ENCODE measurements at regions not wholly inside any gene's neighbourhood (a gene's known extent, or its start where the extent isn't known, plus 50 kb on each side); places are given as distances from the start of the nearest gene placed in this dataset.

DNA sequence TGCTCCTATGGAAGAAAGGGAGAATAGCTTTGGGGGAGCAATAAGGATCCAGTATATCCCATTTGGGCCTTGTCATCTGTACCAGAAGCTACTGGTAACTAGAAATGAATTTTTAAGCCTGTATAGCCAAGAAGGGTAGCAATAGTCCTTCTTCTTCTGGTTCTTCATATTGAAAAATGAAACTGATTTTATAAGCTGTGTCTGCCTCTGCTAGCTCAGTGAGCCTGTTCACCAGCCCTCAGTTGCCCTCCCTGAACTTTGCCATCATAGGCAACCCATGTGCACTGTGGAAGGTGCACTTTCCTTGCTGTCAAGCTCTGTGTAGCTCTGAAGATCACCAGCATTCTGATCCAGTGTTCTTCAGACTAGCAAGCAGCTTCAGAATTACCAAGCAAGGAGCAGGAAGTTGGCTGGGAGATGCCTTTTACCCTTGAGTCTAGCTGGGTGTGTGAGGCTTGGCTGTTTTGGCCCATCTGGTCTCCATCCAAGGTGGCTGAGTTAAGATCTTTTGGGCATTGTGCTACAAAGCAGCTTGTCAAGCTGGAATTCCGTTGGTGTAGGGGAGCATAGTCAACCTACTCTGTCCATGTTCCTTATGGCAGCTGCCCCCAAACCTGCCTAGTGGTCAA, 55.8 kb upstream of the MGAT5 start:
- H3K4me3 Mint-ChIP-seq, result peak overlapping the region; percentile 66 to 87
- H3K27ac Mint-ChIP-seq, result peak overlapping the region; percentile 98
- no peaks in the 10 kb centered on the region for H3K36me3 Mint-ChIP-seq (ENCODE audit: insufficient read depth in 2 of 2)
- H3K4me1 Mint-ChIP-seq (ENCODE audit: low read depth), result peaks cover 62% of the 10 kb centered on the region
- no peaks in the 10 kb centered on the region for H3K9me3 Mint-ChIP-seq
- no peaks in the 10 kb centered on the region for H3K27me3 Mint-ChIP-seq (ENCODE audit: low read depth)
- no peak for DNase-seq
- ATAC-seq (replicated peaks in 1 of 2), result peak; percentile 54 to 56

DNA sequence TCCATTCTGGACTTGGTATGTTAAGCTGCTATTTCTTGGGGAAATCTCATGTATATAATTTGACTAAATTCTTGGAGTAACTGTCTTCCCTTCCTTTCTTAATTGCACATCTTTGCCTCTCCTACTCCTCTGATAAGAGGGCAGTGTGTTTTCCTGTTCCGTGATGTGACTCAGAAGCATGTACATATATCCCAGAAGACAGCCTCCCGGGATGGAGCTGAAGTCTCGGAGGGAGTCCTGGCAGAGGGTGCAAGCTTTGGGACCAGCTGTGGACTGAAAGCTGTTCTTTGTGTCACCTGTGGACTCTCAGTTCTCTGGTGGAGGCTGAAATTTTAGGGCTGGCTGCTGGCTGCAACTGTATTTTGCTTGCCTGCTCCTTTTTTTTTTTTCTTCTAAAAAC, 54.7 kb upstream of the MGAT5 start:
- H3K27me3 Mint-ChIP-seq (ENCODE audit: low read depth), result no peaks in the 10 kb centered on the region
- DNase-seq, result no peak
- H3K9me3 Mint-ChIP-seq, result no peaks in the 10 kb centered on the region
- peak overlapping the region; percentile 98 for H3K27ac Mint-ChIP-seq
- H3K4me3 Mint-ChIP-seq, result peak overlapping the region in 1 of 2 donors; percentile 6
- peaks cover 58% of the 10 kb centered on the region for H3K4me1 Mint-ChIP-seq (ENCODE audit: low read depth)
- no peaks in the 10 kb centered on the region for H3K36me3 Mint-ChIP-seq (ENCODE audit: insufficient read depth in 2 of 2)
- no peak for ATAC-seq (replicated peaks in 1 of 2)

DNA sequence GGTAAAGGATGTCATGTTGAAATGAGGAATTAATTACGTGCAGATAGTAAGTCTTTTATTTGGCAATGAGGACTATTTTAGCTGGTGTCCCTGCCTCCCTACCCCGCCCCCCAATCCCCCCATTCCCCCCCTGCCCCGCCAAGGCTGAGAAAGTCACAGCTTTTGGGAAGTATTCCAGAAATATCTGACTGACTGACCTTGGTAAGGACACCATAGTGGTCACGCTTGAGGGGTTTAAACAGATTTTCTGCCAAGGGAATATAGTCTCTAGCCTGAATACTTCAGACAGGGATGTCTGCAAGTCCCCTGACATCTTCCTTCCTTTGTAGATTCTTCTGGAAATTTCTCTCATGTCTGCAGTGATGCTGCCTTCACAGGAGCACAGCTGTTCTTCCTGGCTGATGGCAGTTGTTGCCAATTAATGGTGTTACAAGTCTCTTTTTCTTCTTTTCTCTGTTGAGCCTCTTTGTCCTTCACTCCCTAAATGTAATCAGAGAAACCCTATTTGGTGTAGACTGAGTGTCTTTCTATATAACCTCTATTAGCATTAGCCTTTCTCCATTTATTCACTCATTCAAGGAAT, 53.7 kb upstream of the MGAT5 start:
- H3K27ac Mint-ChIP-seq, result no peak overlapping the region
- H3K4me3 Mint-ChIP-seq, result no peak overlapping the region
- no peaks in the 10 kb centered on the region for H3K27me3 Mint-ChIP-seq (ENCODE audit: low read depth)
- ATAC-seq (replicated peaks in 1 of 2), result no peak
- H3K4me1 Mint-ChIP-seq (ENCODE audit: low read depth), result peaks cover 50% of the 10 kb centered on the region
- no peaks in the 10 kb centered on the region for H3K36me3 Mint-ChIP-seq (ENCODE audit: insufficient read depth in 2 of 2)
- no peak for DNase-seq
- no peaks in the 10 kb centered on the region for H3K9me3 Mint-ChIP-seq

DNA sequence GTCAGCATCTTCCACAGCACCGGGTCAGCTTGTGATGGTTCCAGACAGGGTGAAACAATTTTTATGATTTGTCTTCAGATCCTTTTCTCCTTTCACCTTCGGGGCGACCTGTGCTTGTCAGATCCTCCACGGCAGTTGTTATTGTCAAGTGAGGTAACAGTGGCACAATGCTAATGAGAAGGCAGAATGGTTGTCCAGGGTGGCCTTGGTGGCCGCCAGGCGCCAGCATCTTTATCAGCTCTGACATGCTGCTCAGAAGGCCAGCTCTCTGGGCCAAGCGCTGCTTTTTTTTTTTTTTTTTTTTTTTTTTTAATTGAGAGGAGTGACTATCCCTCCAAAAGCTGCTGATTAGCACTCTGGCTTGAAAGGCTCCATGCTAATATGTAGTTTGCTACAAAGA, 52.3 kb upstream of the MGAT5 start:
- H3K4me3 Mint-ChIP-seq, result no peak overlapping the region
- H3K9me3 Mint-ChIP-seq, result no peaks in the 10 kb centered on the region
- H3K36me3 Mint-ChIP-seq (ENCODE audit: insufficient read depth in 2 of 2), result no peaks in the 10 kb centered on the region
- DNase-seq, result no peak
- no peak overlapping the region for H3K27ac Mint-ChIP-seq
- H3K4me1 Mint-ChIP-seq (ENCODE audit: low read depth), result peaks cover 37% of the 10 kb centered on the region
- no peaks in the 10 kb centered on the region for H3K27me3 Mint-ChIP-seq (ENCODE audit: low read depth)
- ATAC-seq (replicated peaks in 1 of 2), result no peak

DNA sequence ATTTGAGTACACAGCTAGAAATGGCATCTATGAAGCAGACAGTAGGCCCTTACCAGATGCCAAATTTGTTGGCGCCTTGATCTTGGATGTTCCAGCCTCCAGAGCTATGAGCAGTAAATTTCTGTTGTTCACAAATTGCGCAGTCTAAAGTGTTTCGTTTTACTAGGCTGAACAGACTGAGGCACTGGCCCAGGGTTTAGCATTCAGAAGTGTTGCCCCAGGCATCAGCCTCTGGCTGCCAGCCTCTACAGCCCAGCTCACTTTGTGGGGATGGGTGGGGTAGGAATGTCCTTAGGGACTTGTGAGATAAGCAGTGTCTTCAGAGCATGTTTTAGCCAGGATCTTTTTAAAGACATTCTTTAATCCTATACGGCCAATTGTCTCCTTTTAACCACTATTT, 51.5 kb upstream of the MGAT5 start:
- ATAC-seq (replicated peaks in 1 of 2) (no peak), DNase-seq (no peak)
- Mint-ChIP-seq H3K4me1 (ENCODE audit: low read depth) (peaks cover 34% of the 10 kb centered on the region), H3K9me3 (no peaks in the 10 kb centered on the region), H3K27me3 (ENCODE audit: low read depth) (no peaks in the 10 kb centered on the region), H3K27ac (no peak overlapping the region), H3K4me3 (no peak overlapping the region), H3K36me3 (ENCODE audit: insufficient read depth in 2 of 2) (no peaks in the 10 kb centered on the region)

DNA sequence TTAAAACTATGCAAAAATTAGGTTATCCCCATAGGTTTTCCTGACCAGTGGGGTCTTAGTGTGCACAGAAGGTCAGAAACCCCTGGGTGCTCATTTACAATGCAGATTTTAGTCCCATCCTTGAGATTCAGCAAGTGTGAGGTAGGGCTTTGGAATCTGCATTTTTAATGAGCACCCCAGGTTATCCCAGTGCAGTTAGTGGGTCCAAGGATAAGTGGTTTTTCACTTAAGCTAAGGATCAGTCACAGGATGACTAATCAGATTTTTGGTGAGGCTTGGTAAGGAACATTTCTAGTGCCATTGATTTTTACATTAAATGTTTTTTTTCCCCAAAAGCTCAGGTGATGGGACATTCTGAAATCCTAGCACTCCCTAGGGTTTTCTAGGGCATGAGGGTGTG, 50.7 kb upstream of the MGAT5 start:
- Mint-ChIP-seq H3K4me3 (no peak overlapping the region), H3K27me3 (ENCODE audit: low read depth) (no peaks in the 10 kb centered on the region), H3K27ac (no peak overlapping the region), H3K9me3 (no peaks in the 10 kb centered on the region), H3K36me3 (ENCODE audit: insufficient read depth in 2 of 2) (no peaks in the 10 kb centered on the region), H3K4me1 (ENCODE audit: low read depth) (peaks cover 31% of the 10 kb centered on the region)
- ATAC-seq (replicated peaks in 1 of 2) (no peak), DNase-seq (no peak)
